HCT116 (cell line): ENCODE measurements at regions not wholly inside any gene's neighbourhood (a gene's known extent, or its start where the extent isn't known, plus 50 kb on each side); places are given as distances from the start of the nearest gene placed in this dataset.

Experiments
- ATAC-seq: fragments of 200-7000 bp; cut with Tn5 transposase; 2 replicates; pipeline ENCODE4 v1.9.1; 2020; ENCODE audit warnings: mild to moderate bottlenecking, moderate library complexity
- BruUV-seq: library from RNA; stranded (reverse); fragments of 400-500 nt; replicated peaks from 2 replicates; lab custom pipeline; 2021; lab: Mats Ljungman, UMichigan
- CTCF ChIA-PET: fragments of 300-600 bp; sonication (Branson Sonifier 250); formaldehyde crosslinking; loops from one replicate; lab custom pipeline; 2021; ENCODE audit warnings: antibody characterized with exemption; lab: Charles Lee
- POLR2A ChIA-PET: fragments of 300-600, 350-600 bp; sonication (Branson Sonifier 250); formaldehyde crosslinking; loops from one replicate; lab custom pipeline; 2021; ENCODE audit warnings: antibody characterized with exemption; lab: Charles Lee
- RAD21 ChIA-PET, 2 experiments: fragments of 300-600 bp; sonication (Branson Sonifier 250); formaldehyde crosslinking; loops; one replicate each; lab custom pipeline; 2023; ENCODE audit warnings: low total read pairs in 2 of 2; ENCODE audit not compliant: uncharacterized antibody in 2 of 2, unreplicated experiment in 2 of 2, low non-redundant PET in 1 of 2; lab: Charles Lee
- DNase-seq: peaks from one replicate; pipeline ENCODE4 v3.0.0-alpha.2; 2010; ENCODE audit warnings: low read depth, low spot score
- H2AFZ ChIP-seq: fragments of 200-600 bp; shearing (Covaris generic), sonication (generic); 2 replicates; pipeline ENCODE4 v1.6.1; 2017; ENCODE audit warnings: low read depth, mixed run types, mixed read lengths, antibody characterized with exemption, low read length; ENCODE audit not compliant: poor library complexity, severe bottlenecking
- H3K27ac ChIP-seq: 2 replicates; pipeline ENCODE4 v1.5.1; 2012; ENCODE audit warnings: low read depth, low read length
- H3K27me3 ChIP-seq: fragments of 200-600 bp; sonication (generic); 2 replicates; pipeline ENCODE4 v1.6.1; 2016; ENCODE audit warnings: mixed run types, low read length, mixed read lengths; ENCODE audit not compliant: insufficient read depth
- H3K36me3 ChIP-seq, 2 experiments: fragments of 200-500 bp in 1 of 2; fragments of 200-600 bp in 1 of 2; sonication (Bioruptor generic) in 1 of 2; sonication (generic) in 1 of 2; 2 replicates each; pipeline versions ENCODE4 v1.5.1 to v1.6.1; 2014 to 2016; ENCODE audit warnings: low read length in 2 of 2, inconsistent platforms in 1 of 2, mixed read lengths in 1 of 2, mixed run types in 1 of 2; ENCODE audit not compliant: insufficient read depth in 2 of 2, control insufficient read depth in 1 of 2
- H3K4me1 ChIP-seq, 2 experiments: fragments of 200-600 bp in 1 of 2; sonication (generic) in 1 of 2; 2 replicates each; pipeline versions ENCODE4 v1.5.1 to v1.6.1; 2012 to 2017; ENCODE audit warnings: low read length in 2 of 2, inconsistent platforms in 1 of 2, mild to moderate bottlenecking in 1 of 2, mixed read lengths in 1 of 2, mixed run types in 1 of 2, moderate library complexity in 1 of 2; ENCODE audit not compliant: insufficient read depth in 2 of 2, control insufficient read depth in 1 of 2
- H3K4me2 ChIP-seq: fragments of 200-600 bp; sonication (generic); 2 replicates; pipeline ENCODE4 v1.6.1; 2017; ENCODE audit warnings: mixed run types, low read length, mixed read lengths
- H3K4me3 ChIP-seq, 2 experiments: fragments of 200-600 bp in 1 of 2; sonication (generic) in 1 of 2; replicated peaks in 1 of 2; 2 replicates each; pipeline ENCODE4 v1.5.1; 2011 to 2016; ENCODE audit warnings: low read length in 2 of 2, control low read depth in 1 of 2, low read depth in 1 of 2, mild to moderate bottlenecking in 1 of 2, mixed read lengths in 1 of 2, mixed run types in 1 of 2
- H3K79me2 ChIP-seq: fragments of 200-600 bp; sonication (generic); 2 replicates; pipeline ENCODE4 v1.6.1; 2017; ENCODE audit warnings: mild to moderate bottlenecking, mixed run types, low read length, moderate library complexity, mixed read lengths; ENCODE audit not compliant: insufficient read depth
- H3K9ac ChIP-seq: fragments of 200-600 bp; sonication (generic); 2 replicates; pipeline ENCODE4 v1.6.1; 2016; ENCODE audit warnings: low read length, mixed read lengths
- H3K9me2 ChIP-seq: fragments of 200-600 bp; sonication (generic), shearing (Covaris generic); 2 replicates; pipeline ENCODE4 v1.6.1; 2017; ENCODE audit warnings: mixed run types, mild to moderate bottlenecking, moderate library complexity; ENCODE audit not compliant: insufficient read depth
- H3K9me3 ChIP-seq, 2 experiments: fragments of 200-500 bp in 1 of 2; fragments of 200-600 bp in 1 of 2; sonication (Bioruptor generic) in 1 of 2; sonication (generic) in 1 of 2; 2 replicates each; pipeline ENCODE4 v1.6.1; 2014 to 2017; ENCODE audit warnings: low read length in 2 of 2, mixed read lengths in 2 of 2, inconsistent platforms in 1 of 2, low read depth in 1 of 2, mild to moderate bottlenecking in 1 of 2, mixed run types in 1 of 2, moderate library complexity in 1 of 2; ENCODE audit not compliant: control insufficient read depth in 1 of 2, insufficient read depth in 1 of 2
- H4K20me1 ChIP-seq: fragments of 200-600 bp; sonication (generic), shearing (Covaris generic); 2 replicates; pipeline ENCODE4 v1.6.1; 2017; ENCODE audit warnings: mixed run types, mild to moderate bottlenecking, moderate library complexity; ENCODE audit not compliant: insufficient read depth
- CEBPB ChIP-seq: IDR thresholded peaks from 2 replicates; pipeline ENCODE4 v1.6.1; 2012; ENCODE audit warnings: low read depth
- ELF1 ChIP-seq: IDR thresholded peaks from 2 replicates; pipeline ENCODE4 v1.6.1; 2012; ENCODE audit warnings: low read depth, borderline replicate concordance
- EZH2 ChIP-seq: fragments of 200-600 bp; sonication (generic); IDR thresholded peaks from 2 replicates; pipeline ENCODE4 v1.6.1; 2017; ENCODE audit warnings: antibody characterized with exemption, mixed run types
- EZH2phosphoT487 ChIP-seq: fragments of 200-600 bp; IDR thresholded peaks from 2 replicates; pipeline ENCODE4 v1.6.1; 2018; ENCODE audit warnings: antibody characterized with exemption, borderline replicate concordance
- JUND ChIP-seq: IDR thresholded peaks from 2 replicates; pipeline ENCODE4 v1.6.1; 2012
- POLR2AphosphoS5 ChIP-seq: IDR thresholded peaks from 2 replicates; pipeline ENCODE4 v1.6.1; 2011; ENCODE audit warnings: mild to moderate bottlenecking, low read depth, low read length, moderate library complexity
- RAD21 ChIP-seq: IDR thresholded peaks from 2 replicates; pipeline ENCODE4 v1.6.1; 2012; ENCODE audit warnings: low read depth, mild to moderate bottlenecking
- SIN3A ChIP-seq: IDR thresholded peaks from 2 replicates; pipeline ENCODE4 v1.6.1; 2012; ENCODE audit warnings: low read depth
- SP1 ChIP-seq: IDR thresholded peaks from 2 replicates; pipeline ENCODE4 v1.6.1; 2012; ENCODE audit warnings: low read depth
- SRF ChIP-seq: IDR thresholded peaks from 2 replicates; pipeline ENCODE4 v1.6.1; 2012; ENCODE audit warnings: low read depth
- TCF7L2 ChIP-seq: IDR thresholded peaks from 2 replicates; pipeline ENCODE4 v1.7.0; 2011; ENCODE audit warnings: borderline replicate concordance, inconsistent platforms; ENCODE audit not compliant: insufficient read depth, insufficient read length; ENCODE audit errors: extremely low read depth
- YY1 ChIP-seq: IDR thresholded peaks from 2 replicates; pipeline ENCODE4 v1.6.1; 2011; ENCODE audit warnings: low read length, low read depth, moderate library complexity, mild to moderate bottlenecking; ENCODE audit not compliant: insufficient replicate concordance; ENCODE audit errors: extremely low read depth
- ZFX ChIP-seq: fragments of 450-650 bp; IDR thresholded peaks from 2 replicates; pipeline ENCODE4 v1.6.1; 2017
- intact Hi-C: fragments of 100-400 bp; cut with micrococcal nuclease; formaldehyde crosslinking; loops from 2 replicates; pipeline ENCODE4 v1.10.0; 2022
- TF ChIP-seq, protein P1 (sequence below): IDR thresholded peaks from 2 replicates; pipeline ENCODE4 v1.6.1; 2012
- TF ChIP-seq, protein P2 (sequence below), 3 experiments: fragments of 200-600 bp in 1 of 3; sonication (generic) in 1 of 3; IDR thresholded peaks in 2 of 3; conservative IDR thresholded peaks in 1 of 3; 2 replicates each; pipeline ENCODE4 v1.5.1; 2012 to 2017; ENCODE audit warnings: low read depth in 2 of 3, low read length in 2 of 3, antibody characterized with exemption in 1 of 3, borderline replicate concordance in 1 of 3, control low read depth in 1 of 3, mild to moderate bottlenecking in 1 of 3, mixed read lengths in 1 of 3, mixed run types in 1 of 3, moderate library complexity in 1 of 3; ENCODE audit not compliant: insufficient read depth in 1 of 3
- TF ChIP-seq, protein P3 (sequence below): IDR thresholded peaks from 2 replicates; pipeline ENCODE4 v1.6.1; 2012

DNA sequence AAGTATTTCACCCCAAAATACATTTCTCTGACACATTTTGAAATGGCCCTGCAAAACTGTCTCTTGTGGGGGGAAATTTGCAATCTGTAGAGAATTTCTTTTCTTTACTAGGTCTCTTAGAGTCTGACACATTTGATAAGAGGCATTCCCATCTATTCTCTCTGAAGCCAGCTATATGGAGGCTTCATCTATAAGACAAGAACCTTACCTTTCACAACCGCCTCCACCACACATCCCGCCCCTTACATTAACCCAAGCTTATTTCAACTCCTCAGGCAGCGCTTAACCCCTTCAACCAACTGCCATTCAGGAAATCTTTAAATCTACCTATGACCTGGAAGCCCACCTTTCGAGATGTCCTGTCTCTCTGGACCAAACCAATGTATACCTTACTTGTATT lies 829.5 kb downstream of the TLE4 start:
- BruUV-seq = no TSS peak
- ChIA-PET RAD21 (no interaction called here), CTCF (no interaction called here)
- no peak for TF ChIP-seq EZH2
- no peak for TF ChIP-seq RAD21
- TF ChIP-seq, protein P1, sequence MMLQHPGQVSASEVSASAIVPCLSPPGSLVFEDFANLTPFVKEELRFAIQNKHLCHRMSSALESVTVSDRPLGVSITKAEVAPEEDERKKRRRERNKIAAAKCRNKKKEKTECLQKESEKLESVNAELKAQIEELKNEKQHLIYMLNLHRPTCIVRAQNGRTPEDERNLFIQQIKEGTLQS = no peak
- TF ChIP-seq, protein P2, sequence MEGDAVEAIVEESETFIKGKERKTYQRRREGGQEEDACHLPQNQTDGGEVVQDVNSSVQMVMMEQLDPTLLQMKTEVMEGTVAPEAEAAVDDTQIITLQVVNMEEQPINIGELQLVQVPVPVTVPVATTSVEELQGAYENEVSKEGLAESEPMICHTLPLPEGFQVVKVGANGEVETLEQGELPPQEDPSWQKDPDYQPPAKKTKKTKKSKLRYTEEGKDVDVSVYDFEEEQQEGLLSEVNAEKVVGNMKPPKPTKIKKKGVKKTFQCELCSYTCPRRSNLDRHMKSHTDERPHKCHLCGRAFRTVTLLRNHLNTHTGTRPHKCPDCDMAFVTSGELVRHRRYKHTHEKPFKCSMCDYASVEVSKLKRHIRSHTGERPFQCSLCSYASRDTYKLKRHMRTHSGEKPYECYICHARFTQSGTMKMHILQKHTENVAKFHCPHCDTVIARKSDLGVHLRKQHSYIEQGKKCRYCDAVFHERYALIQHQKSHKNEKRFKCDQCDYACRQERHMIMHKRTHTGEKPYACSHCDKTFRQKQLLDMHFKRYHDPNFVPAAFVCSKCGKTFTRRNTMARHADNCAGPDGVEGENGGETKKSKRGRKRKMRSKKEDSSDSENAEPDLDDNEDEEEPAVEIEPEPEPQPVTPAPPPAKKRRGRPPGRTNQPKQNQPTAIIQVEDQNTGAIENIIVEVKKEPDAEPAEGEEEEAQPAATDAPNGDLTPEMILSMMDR (IDR thresholded peaks at IDR 0.05 in 2 of 3, conservative IDR thresholded peaks at IDR 0.05 in 1 of 3; ENCODE audit: borderline replicate concordance in 1 of 3, insufficient read depth in 1 of 3, low read depth in 2 of 3, low read length in 2 of 3) = no peak
- TF ChIP-seq ELF1 = no peak
- TF ChIP-seq, all 23 proteins: peak for 0
- Histone ChIP-seq H3K9me2 (no peaks in the 10 kb centered on the region), H3K4me1 (no peaks in the 10 kb centered on the region), H3K9me3 (peaks cover 6 to 27% of the 10 kb centered on the region in 2 experiments; a peak in 2 of 4 replicates), H3K4me2 (no peak overlapping the region), H3K79me2 (no peaks in the 10 kb centered on the region), H3K27ac (no peak overlapping the region), H3K9ac (no peak overlapping the region), H2AFZ (no peak overlapping the region), H4K20me1 (no peaks in the 10 kb centered on the region), H3K27me3 (no peaks in the 10 kb centered on the region), H3K4me3 (no peak overlapping the region), H3K36me3 (no peaks in the 10 kb centered on the region)
- intact Hi-C loops = no loop called here
- POLR2A ChIA-PET = no interaction called here
- no peak for ATAC-seq
- no peak for DNase-seq

DNA sequence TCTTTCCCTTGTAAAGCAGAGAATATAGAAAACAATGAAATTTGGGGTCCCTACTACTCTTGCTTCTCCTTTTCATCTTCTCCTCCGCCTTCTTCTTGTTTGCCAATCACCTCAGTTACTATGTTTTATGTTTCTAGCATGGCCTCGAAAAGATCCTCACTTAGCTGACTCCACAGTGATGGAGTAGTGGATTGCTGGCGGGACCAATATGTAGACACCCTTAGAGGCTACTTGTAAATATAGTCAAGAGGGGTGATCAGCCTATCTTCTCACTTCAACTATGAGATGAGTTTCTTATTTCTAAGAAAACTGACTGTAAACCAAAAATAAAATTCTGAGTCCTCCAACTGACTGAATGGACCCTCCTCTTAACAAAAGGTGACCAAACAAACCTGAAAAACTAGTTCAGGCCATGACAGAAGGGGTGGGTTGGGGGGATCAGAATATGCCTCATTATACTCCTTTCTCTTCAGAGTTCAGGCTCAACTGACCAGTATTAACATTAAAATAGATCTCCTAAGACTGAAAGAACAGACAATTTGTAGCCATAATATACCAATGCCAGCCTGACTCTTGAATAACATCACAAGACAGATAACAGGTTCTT lies 829.0 kb downstream of the TLE4 start:
- intact Hi-C loops = no loop called here

More for the DNA sequence above, 829.0 kb downstream of the TLE4 start:
- Histone ChIP-seq H3K4me3 (no peak overlapping the region), H3K4me2 (no peak overlapping the region), H3K36me3 (no peaks in the 10 kb centered on the region), H3K27me3 (no peaks in the 10 kb centered on the region), H3K4me1 (no peaks in the 10 kb centered on the region), H3K9me2 (no peaks in the 10 kb centered on the region), H3K9ac (no peak overlapping the region), H3K79me2 (no peaks in the 10 kb centered on the region), H3K9me3 (peaks cover 6 to 23% of the 10 kb centered on the region in 2 experiments; a peak in 2 of 4 replicates), H4K20me1 (no peaks in the 10 kb centered on the region), H3K27ac (no peak overlapping the region), H2AFZ (no peak overlapping the region)
- BruUV-seq = no TSS peak
- ATAC-seq (no peak), DNase-seq (no peak)
- ChIA-PET POLR2A (no interaction called here), RAD21 (no interaction called here), CTCF (no interaction called here)
- no peak for TF ChIP-seq JUND
- TF ChIP-seq SP1 = no peak
- TF ChIP-seq ZFX = no peak
- TF ChIP-seq TCF7L2 = no peak
- TF ChIP-seq EZH2 = no peak
- no peak for TF ChIP-seq RAD21
- no peak for TF ChIP-seq EZH2phosphoT487
- TF ChIP-seq SIN3A = no peak
- TF ChIP-seq POLR2AphosphoS5 = no peak
- TF ChIP-seq YY1 = no peak
- TF ChIP-seq, protein P3, sequence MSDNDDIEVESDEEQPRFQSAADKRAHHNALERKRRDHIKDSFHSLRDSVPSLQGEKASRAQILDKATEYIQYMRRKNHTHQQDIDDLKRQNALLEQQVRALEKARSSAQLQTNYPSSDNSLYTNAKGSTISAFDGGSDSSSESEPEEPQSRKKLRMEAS = no peak
- no peak for TF ChIP-seq CEBPB
- no peak for TF ChIP-seq ELF1
- TF ChIP-seq SRF = no peak
